ENCODE measurements at regions not wholly inside any gene's neighbourhood (a gene's known extent, or its start where the extent isn't known, plus 50 kb on each side); places are given as distances from the start of the nearest gene placed in this dataset.

- intact Hi-C loops (cut with DNase I) = no loop called here
- peak in 1 of 4 donors; percentile 2 for ATAC-seq
- Histone ChIP-seq H3K9me3 (no peaks in the 10 kb centered on the region), H3K4me1 (peaks cover 0 to 6% (median 0%) of the 10 kb centered on the region in 4 donors), H3K27me3 (no peaks in the 10 kb centered on the region), H3K36me3 (no peaks in the 10 kb centered on the region), H3K27ac (peak overlapping the region; percentile 69 to 86 (median 85)), H3K4me3 (peak overlapping the region; percentile 40 to 61 (median 47))
- no peak for TF ChIP-seq POLR2A (IDR thresholded peaks at IDR 0.05)
- TF ChIP-seq, protein P1, sequence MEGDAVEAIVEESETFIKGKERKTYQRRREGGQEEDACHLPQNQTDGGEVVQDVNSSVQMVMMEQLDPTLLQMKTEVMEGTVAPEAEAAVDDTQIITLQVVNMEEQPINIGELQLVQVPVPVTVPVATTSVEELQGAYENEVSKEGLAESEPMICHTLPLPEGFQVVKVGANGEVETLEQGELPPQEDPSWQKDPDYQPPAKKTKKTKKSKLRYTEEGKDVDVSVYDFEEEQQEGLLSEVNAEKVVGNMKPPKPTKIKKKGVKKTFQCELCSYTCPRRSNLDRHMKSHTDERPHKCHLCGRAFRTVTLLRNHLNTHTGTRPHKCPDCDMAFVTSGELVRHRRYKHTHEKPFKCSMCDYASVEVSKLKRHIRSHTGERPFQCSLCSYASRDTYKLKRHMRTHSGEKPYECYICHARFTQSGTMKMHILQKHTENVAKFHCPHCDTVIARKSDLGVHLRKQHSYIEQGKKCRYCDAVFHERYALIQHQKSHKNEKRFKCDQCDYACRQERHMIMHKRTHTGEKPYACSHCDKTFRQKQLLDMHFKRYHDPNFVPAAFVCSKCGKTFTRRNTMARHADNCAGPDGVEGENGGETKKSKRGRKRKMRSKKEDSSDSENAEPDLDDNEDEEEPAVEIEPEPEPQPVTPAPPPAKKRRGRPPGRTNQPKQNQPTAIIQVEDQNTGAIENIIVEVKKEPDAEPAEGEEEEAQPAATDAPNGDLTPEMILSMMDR (IDR thresholded peaks at IDR 0.05) = no peak
- 5% methylated on average over 6 of the region's 6 CpGs for WGBS (ENCODE audit: insufficient coverage, low coverage, low lambda C conversion rate, missing lambda C conversion rate)
- DNase-seq = no peak
These were observed 128.1 kb downstream of the MRPS6 start for GRCh38 chr21:34201481-34201858.

DNA sequence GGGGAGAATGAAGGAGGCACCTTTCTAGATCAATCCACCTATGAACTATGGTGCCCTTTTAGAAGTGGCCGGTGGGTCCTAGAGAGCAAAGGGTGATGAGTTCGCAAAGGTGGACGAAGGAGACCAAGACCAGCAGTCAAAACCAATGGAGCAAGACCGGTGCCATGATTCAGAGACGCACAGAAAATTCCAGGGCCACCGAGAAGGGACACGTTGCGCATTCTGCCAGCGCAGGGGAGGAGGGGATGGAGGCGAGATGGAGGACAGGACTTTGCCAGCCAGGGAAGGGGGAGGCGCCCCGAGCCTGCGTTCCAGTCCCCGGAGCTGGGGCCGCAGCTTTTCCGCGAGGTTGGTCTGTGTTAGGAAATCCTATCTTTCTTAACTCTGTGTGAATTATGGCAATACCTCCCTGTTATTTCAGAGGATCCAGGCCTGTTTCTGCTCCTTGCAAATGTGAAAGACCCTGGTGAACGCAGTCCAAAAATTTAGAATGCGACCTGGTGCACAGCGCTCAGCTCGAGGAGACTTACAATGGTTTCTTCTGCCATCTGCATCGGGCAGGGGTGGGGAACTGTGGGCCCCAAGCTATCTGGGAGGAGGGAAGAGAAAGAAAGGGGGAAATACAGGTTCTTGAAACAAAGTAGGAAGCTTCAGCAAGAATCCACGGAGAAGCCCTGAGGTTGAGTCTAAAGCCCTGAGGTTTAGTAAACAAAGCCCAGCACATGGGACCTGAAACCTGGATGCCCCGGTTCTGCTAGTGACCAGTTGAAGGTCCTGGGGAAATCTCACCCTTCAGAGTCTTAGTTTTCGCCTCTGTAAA is 129.4 kb downstream of the MRPS6 start:
- intact Hi-C loops (cut with DNase I) = no loop called here
- H3K4me1 ChIP-seq = peaks cover 0 to 6% (median 0%) of the 10 kb centered on the region in 4 donors
- H3K27ac ChIP-seq = peak overlapping the region; percentile 69 to 86 (median 85)
- H3K36me3 ChIP-seq = no peaks in the 10 kb centered on the region
- ATAC-seq = peak; percentile 39 to 70 (median 56)
- no peaks in the 10 kb centered on the region for H3K27me3 ChIP-seq
- WGBS (ENCODE audit: insufficient coverage, low coverage, low lambda C conversion rate, missing lambda C conversion rate) = 43% methylated on average over 16 of the region's 25 CpGs
- H3K4me3 ChIP-seq = peak overlapping the region; percentile 18 to 61 (median 47)
- no peaks in the 10 kb centered on the region for H3K9me3 ChIP-seq
- TF ChIP-seq, protein P1 (IDR thresholded peaks at IDR 0.05) = no peak
- TF ChIP-seq POLR2A (IDR thresholded peaks at IDR 0.05) = no peak
- peak; percentile 55 to 73 (median 72) for DNase-seq

DNA sequence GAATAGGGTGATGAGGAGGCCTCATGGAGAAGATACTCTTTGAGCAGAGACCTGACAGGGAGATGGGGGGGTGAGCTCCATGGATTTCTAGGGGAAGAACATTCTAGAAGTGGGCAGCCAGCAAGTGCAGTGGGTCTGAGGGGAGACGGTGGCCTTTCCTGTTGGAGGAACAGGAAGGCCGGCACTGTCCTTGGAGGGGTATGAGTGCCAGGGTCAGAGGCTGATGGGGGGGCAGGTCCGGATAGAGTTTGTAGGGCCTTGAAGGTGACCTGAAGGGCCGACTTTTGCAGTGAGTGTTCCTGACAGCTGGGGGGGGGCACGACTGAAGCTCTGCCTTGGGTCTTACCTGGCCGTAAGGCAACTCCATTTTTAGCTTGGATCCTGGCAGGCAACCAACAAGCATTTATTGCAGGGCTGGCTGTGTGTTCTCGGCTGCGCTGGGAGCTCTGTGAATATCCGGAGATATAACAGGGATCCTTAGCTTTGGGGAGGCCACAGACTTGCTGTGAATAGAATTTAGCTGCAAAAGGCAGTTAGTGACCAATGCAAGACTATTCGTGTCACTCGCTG is 130.6 kb downstream of the MRPS6 start:
- intact Hi-C loops (cut with DNase I) = no loop called here
- Histone ChIP-seq H3K36me3 (no peaks in the 10 kb centered on the region), H3K4me3 (no peak overlapping the region), H3K9me3 (no peaks in the 10 kb centered on the region), H3K27ac (no peak overlapping the region), H3K4me1 (peaks cover 0 to 6% (median 0%) of the 10 kb centered on the region in 4 donors), H3K27me3 (no peaks in the 10 kb centered on the region)
- no peak for ATAC-seq
- WGBS (ENCODE audit: insufficient coverage, low coverage, low lambda C conversion rate, missing lambda C conversion rate) = 73% methylated on average over 2 of the region's 11 CpGs
- TF ChIP-seq, protein P1 (IDR thresholded peaks at IDR 0.05) = no peak
- TF ChIP-seq POLR2A (IDR thresholded peaks at IDR 0.05) = no peak
- DNase-seq = no peak

DNA sequence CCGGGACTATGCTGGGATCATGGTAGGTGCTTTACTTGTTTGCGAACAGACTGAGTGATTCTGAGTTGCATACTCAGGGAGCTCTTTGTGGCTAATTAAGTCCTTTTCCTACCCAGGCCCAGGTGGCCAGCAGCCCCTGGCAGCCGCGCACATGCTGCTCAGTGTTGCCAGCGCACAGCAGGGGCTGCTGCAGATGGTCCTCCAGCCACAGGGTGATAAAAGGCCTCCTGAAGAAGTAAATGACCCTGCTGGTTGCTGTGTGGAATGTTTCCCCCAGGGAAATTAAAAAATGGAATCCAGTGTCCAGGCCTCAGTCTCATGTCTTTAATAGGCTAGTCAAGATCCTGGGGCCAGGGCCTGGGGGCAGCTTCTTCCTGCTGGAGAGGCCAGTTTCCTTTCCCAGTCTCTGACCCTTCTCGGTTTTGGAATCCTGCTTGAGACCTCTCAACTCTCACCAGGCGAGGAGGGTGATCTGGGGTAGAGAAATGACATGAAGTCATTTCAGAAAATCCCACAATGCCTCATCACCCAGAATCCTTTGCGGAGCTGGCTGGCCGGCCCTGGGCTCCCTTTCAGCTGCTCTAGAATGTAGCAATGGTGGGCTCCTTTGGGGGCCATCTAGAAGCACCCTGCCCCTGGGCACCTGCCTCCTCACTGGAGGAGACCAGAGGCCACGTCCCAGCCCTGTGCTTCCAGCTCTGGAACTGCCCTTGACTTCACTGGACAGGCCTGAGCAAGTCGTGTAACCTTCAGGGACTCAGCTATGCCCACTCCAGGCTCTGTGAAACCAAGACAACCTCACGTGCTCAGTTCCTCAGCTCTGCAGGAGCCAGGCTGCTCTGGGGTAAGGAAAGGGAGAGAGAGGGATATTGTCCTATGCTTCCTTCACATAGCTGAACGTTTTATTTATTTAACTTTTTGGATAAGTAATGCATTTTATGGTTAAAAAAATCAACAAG is 131.4 kb downstream of the MRPS6 start:
- intact Hi-C loops (cut with DNase I) = no loop called here
- Histone ChIP-seq H3K4me3 (no peak overlapping the region), H3K4me1 (peaks cover 0 to 6% (median 0%) of the 10 kb centered on the region in 4 donors), H3K27me3 (no peaks in the 10 kb centered on the region), H3K36me3 (no peaks in the 10 kb centered on the region), H3K9me3 (no peaks in the 10 kb centered on the region), H3K27ac (no peak overlapping the region)
- TF ChIP-seq, protein P1 (IDR thresholded peaks at IDR 0.05) = no peak
- TF ChIP-seq POLR2A (IDR thresholded peaks at IDR 0.05) = no peak
- ATAC-seq = no peak
- 82% methylated on average over 5 of the region's 13 CpGs for WGBS (ENCODE audit: insufficient coverage, low coverage, low lambda C conversion rate, missing lambda C conversion rate)
- DNase-seq = no peak
